ENCODE measurements at regions not wholly inside any gene's neighbourhood (a gene's known extent, or its start where the extent isn't known, plus 50 kb on each side); places are given as distances from the start of the nearest gene placed in this dataset.

GRCh38 chr1:59063501-59063900 lies 233.4 kb upstream of the FGGY start:
- TF ChIP-seq CTCF (IDR thresholded peaks at IDR 0.05): no peak
- no peak for TF ChIP-seq POLR2AphosphoS5 (IDR thresholded peaks at IDR 0.05; ENCODE audit: insufficient read depth in 1 of 2, low read depth in 1 of 2)
